ENCODE measurements at regions not wholly inside any gene's neighbourhood (a gene's known extent, or its start where the extent isn't known, plus 50 kb on each side); places are given as distances from the start of the nearest gene placed in this dataset.
"Not testable (repeated sequence)": the region's sequence is repeated elsewhere in the genome, so short reads cannot be mapped to it uniquely, and the experiment has no call there.

DNA sequence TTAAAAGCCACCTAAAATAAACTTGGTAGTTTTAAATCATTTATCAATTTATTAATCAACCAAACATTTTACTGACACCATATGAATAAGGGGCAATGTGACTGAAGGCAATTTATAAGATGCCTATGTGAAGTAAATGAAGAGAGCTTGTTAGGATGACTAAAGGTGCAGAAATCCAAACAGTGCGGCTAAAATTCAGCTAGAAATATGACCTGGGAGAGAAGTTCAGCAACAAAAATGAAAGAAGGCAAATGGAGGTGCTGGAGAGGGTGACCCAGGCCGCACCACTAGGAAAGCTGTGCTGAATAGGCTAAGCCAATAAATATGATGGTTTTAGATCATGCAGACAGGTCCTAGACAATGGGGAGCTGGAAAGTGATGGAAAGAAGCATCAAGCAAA is 403.7 kb downstream of the BTG1 start:
- H3K9me3 ChIP-seq, result no peaks in the 10 kb centered on the region
- H3K4me3 ChIP-seq, result no peak overlapping the region
- H3K27ac ChIP-seq, result no peak overlapping the region
- H3K27me3 ChIP-seq, result no peaks in the 10 kb centered on the region
- no peak overlapping the region for H3K9ac ChIP-seq (ENCODE audit: low read depth in 2 of 2, low read length in 2 of 2)
- no peak for DNase-seq
- no peaks in the 10 kb centered on the region for H3K36me3 ChIP-seq
- TF ChIP-seq, protein P1, sequence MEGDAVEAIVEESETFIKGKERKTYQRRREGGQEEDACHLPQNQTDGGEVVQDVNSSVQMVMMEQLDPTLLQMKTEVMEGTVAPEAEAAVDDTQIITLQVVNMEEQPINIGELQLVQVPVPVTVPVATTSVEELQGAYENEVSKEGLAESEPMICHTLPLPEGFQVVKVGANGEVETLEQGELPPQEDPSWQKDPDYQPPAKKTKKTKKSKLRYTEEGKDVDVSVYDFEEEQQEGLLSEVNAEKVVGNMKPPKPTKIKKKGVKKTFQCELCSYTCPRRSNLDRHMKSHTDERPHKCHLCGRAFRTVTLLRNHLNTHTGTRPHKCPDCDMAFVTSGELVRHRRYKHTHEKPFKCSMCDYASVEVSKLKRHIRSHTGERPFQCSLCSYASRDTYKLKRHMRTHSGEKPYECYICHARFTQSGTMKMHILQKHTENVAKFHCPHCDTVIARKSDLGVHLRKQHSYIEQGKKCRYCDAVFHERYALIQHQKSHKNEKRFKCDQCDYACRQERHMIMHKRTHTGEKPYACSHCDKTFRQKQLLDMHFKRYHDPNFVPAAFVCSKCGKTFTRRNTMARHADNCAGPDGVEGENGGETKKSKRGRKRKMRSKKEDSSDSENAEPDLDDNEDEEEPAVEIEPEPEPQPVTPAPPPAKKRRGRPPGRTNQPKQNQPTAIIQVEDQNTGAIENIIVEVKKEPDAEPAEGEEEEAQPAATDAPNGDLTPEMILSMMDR (IDR thresholded peaks at IDR 0.05), result no peak
- intact Hi-C loops (cut with DNase I), result no loop called here
- H3K4me1 ChIP-seq, result no peaks in the 10 kb centered on the region

DNA sequence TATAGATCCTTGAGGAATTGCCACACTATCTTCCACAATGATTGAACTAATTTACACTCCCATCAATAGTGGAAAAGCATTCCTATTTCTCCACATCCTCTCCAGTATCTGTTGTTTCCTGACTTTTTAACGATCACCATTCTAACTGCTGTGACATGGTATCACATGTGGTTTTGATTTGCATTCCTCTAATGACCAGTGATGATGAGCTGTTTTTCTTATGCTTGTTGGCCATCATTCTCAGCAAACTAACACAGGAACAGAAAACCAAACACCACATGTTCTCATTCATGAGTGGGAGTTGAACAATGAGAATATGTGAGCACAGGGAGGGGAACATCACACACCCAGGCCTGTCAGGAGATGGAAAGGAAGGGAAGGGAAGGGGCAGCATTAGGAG is 411.8 kb downstream of the BTG1 start:
- H3K4me3 ChIP-seq; intact Hi-C loops (cut with DNase I); H3K9me3 ChIP-seq; H3K36me3 ChIP-seq; H3K4me1 ChIP-seq; H3K27ac ChIP-seq; H3K27me3 ChIP-seq; H3K9ac ChIP-seq (ENCODE audit: low read depth in 2 of 2, low read length in 2 of 2); DNase-seq: not testable (repeated sequence)

DNA sequence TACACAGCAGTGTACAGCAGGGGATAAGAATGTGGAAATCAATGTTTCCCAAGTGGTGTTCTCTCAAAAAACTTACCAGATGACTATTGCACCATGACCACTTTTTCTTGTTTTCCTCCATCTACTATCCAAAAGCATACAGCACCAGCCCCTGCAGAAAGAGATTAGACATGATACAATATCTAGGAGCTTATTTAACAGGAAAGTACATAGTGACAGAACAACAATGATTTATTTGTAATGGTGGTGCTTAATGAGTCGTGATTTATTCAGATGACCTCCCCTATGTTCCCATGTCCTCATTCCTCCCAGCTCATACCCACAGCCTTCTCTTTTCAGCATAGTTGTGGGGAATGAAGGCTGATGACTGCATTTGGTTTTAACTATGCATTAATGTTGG is 413.6 kb downstream of the BTG1 start:
- intact Hi-C loops (cut with DNase I), result no loop called here
- TF ChIP-seq, protein P1 (IDR thresholded peaks at IDR 0.05), result no peak
- Histone ChIP-seq H3K36me3 (no peaks in the 10 kb centered on the region), H3K27me3 (no peaks in the 10 kb centered on the region), H3K9me3 (no peaks in the 10 kb centered on the region), H3K4me1 (no peaks in the 10 kb centered on the region), H3K9ac (ENCODE audit: low read depth in 2 of 2, low read length in 2 of 2) (no peak overlapping the region), H3K27ac (no peak overlapping the region), H3K4me3 (no peak overlapping the region)
- no peak for DNase-seq

DNA sequence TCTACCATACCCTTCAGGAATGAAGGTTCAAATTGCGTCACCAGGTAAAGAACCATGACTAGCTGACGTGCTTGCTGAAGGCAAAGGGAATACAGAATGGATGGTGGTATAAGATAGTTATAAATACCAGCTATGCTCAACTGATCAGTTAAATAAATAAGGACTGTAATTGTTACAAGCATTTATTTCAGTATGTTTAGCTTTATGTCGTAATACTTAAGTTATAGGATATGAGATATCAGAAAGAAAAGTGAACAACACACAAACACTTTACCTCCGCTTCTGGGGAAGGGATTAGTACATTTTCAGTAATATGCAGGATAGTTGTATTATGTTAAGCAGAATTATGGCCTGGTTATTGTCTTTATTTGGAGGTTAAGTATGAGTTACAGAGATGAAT is 416.1 kb downstream of the BTG1 start:
- Histone ChIP-seq H3K9ac (ENCODE audit: low read depth in 2 of 2, low read length in 2 of 2) (no peak overlapping the region), H3K27me3 (no peaks in the 10 kb centered on the region), H3K27ac (no peak overlapping the region), H3K36me3 (no peaks in the 10 kb centered on the region), H3K4me1 (no peaks in the 10 kb centered on the region), H3K4me3 (no peak overlapping the region), H3K9me3 (no peaks in the 10 kb centered on the region)
- intact Hi-C loops (cut with DNase I), result no loop called here
- no peak for DNase-seq
- TF ChIP-seq, protein P1 (IDR thresholded peaks at IDR 0.05), result no peak

DNA sequence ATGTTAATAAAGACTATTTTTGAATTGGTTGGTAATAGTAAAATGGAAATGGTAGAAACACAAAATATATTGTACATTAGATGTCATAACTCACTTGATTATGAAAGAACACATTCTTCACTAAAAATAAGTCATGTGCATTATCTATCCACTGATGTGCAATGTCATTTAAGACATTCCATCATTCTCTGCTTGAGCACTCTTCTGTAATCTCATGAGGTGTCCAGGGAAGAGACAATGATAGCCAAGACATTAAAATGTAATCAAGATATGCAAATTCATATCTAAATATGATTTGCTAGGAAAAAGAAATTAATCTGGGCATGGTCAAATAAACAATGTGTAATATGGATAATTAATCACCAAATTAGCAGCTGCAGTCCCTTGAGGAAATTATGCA is 422.5 kb downstream of the BTG1 start:
- Histone ChIP-seq H3K9me3 (no peaks in the 10 kb centered on the region), H3K4me3 (no peak overlapping the region), H3K4me1 (no peaks in the 10 kb centered on the region), H3K9ac (ENCODE audit: low read depth in 2 of 2, low read length in 2 of 2) (no peak overlapping the region), H3K36me3 (no peaks in the 10 kb centered on the region), H3K27ac (no peak overlapping the region), H3K27me3 (no peaks in the 10 kb centered on the region)
- intact Hi-C loops (cut with DNase I), result no loop called here
- TF ChIP-seq, protein P1 (IDR thresholded peaks at IDR 0.05), result no peak
- no peak for DNase-seq

DNA sequence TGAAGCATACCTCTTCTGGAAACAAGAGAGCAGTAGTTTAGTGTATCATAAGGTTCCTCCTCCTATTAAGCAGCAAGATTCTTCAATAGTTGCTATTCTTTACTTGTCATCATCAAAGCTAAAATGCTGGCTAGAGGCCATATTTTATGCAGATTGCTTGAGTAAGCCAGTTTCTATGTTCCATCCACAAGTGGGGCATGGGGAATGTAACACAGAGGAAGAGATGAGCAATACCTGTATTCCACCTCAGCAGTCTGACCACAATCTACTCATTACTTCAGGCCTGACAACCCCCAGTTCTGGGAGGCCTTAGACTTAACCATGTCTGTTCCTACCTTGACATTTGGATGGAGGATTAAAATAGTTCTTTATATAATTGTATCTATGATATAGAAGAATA is 423.6 kb downstream of the BTG1 start:
- H3K36me3 ChIP-seq, result no peaks in the 10 kb centered on the region

More for the DNA sequence above, 423.6 kb downstream of the BTG1 start:
- Histone ChIP-seq H3K9me3 (no peaks in the 10 kb centered on the region), H3K27ac (no peak overlapping the region), H3K4me3 (no peak overlapping the region), H3K4me1 (no peaks in the 10 kb centered on the region), H3K27me3 (no peaks in the 10 kb centered on the region), H3K9ac (ENCODE audit: low read depth in 2 of 2, low read length in 2 of 2) (no peak overlapping the region)
- TF ChIP-seq, protein P1 (IDR thresholded peaks at IDR 0.05), result no peak
- intact Hi-C loops (cut with DNase I), result no loop called here
- DNase-seq, result no peak

All from colonic mucosa (tissue), 4 donors.